Thyroid gland (tissue), 4 donors: ENCODE measurements at regions not wholly inside any gene's neighbourhood (a gene's known extent, or its start where the extent isn't known, plus 50 kb on each side); places are given as distances from the start of the nearest gene placed in this dataset.

Experiments used
- POLR2A ChIP-seq, 2 donors: fragments of 450-650 bp; IDR thresholded peaks; one replicate each; pipeline ENCODE4 v1.6.1; 2017; ENCODE audit warnings: antibody characterized with exemption in 2 of 2, mild to moderate bottlenecking in 2 of 2, moderate library complexity in 1 of 2
- TF ChIP-seq, protein P1 (sequence below), 6 experiments: fragments of 200-600 bp in 3 of 6; fragments of 450-650 bp in 3 of 6; sonication (generic) in 3 of 6; IDR thresholded peaks; one replicate each; pipeline ENCODE4 v1.5.1; 2016 to 2019; ENCODE audit warnings: antibody characterized with exemption in 6 of 6, mild to moderate bottlenecking in 2 of 6, inconsistent platforms in 1 of 6, moderate library complexity in 1 of 6

DNA sequence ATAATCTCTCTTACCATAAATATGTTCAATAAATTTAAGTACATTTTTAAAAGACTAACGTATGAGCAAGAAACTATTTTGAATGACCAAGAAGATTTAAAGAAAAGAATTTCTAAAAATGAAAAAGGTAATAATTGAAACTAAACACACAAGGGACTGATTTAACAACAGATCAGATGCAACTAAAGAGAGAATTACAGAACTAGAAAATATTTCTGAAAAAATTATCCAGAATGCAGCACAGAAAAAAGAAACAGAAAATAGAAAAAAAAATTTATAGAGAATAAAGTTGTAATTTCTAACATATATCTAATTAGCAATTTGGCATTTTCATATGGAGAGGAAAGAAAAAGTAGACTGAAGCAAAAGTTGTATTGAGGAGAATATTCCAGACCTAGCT lies 269.3 kb downstream of the TLE1 start:
- no peak for TF ChIP-seq POLR2A (IDR thresholded peaks at IDR 0.05)
- TF ChIP-seq, protein P1, sequence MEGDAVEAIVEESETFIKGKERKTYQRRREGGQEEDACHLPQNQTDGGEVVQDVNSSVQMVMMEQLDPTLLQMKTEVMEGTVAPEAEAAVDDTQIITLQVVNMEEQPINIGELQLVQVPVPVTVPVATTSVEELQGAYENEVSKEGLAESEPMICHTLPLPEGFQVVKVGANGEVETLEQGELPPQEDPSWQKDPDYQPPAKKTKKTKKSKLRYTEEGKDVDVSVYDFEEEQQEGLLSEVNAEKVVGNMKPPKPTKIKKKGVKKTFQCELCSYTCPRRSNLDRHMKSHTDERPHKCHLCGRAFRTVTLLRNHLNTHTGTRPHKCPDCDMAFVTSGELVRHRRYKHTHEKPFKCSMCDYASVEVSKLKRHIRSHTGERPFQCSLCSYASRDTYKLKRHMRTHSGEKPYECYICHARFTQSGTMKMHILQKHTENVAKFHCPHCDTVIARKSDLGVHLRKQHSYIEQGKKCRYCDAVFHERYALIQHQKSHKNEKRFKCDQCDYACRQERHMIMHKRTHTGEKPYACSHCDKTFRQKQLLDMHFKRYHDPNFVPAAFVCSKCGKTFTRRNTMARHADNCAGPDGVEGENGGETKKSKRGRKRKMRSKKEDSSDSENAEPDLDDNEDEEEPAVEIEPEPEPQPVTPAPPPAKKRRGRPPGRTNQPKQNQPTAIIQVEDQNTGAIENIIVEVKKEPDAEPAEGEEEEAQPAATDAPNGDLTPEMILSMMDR (IDR thresholded peaks at IDR 0.05), result no peak
